SU-DHL-6 (cell line): ENCODE measurements at regions not wholly inside any gene's neighbourhood (a gene's known extent, or its start where the extent isn't known, plus 50 kb on each side); places are given as distances from the start of the nearest gene placed in this dataset.
A peak's percentile ranks its signal among the peaks of the same experiment; 100 is the strongest.

Source experiments
- H2AFZ ChIP-seq: fragments of 200-600 bp; sonication (generic); 2 replicates; pipeline ENCODE4 v1.6.1; 2014; ENCODE audit warnings: low read depth, mild to moderate bottlenecking, moderate library complexity, mixed read lengths, antibody characterized with exemption, low read length; ENCODE audit not compliant: severe bottlenecking
- H3F3A ChIP-seq: fragments of 200-600 bp; shearing (Covaris generic); 2 replicates; pipeline ENCODE4 v1.6.0; 2016; ENCODE audit warnings: antibody characterized with exemption, mild to moderate bottlenecking; ENCODE audit not compliant: insufficient read depth
- H3K27ac ChIP-seq: fragments of 200-600 bp; sonication (generic); 2 replicates; pipeline ENCODE4 v1.5.1; 2016; ENCODE audit warnings: low read depth, mild to moderate bottlenecking, low read length, moderate library complexity, mixed read lengths
- H3K27me3 ChIP-seq: fragments of 200-600 bp; sonication (generic), shearing (Covaris generic); 2 replicates; pipeline ENCODE4 v1.6.0; 2014; ENCODE audit warnings: mild to moderate bottlenecking, low read length
- H3K36me3 ChIP-seq: fragments of 200-600 bp; sonication (generic); 2 replicates; pipeline ENCODE4 v1.6.1; 2014; ENCODE audit warnings: mild to moderate bottlenecking, low read length, mixed read lengths
- H3K4me2 ChIP-seq: fragments of 300-600, 200-600 bp; shearing (Covaris generic), sonication (generic); 2 replicates; pipeline ENCODE4 v1.6.0; 2014; ENCODE audit warnings: low read length, low read depth, mild to moderate bottlenecking; ENCODE audit not compliant: poor library complexity, severe bottlenecking
- H3K4me3 ChIP-seq: fragments of 200-600 bp; sonication (generic); 2 replicates; pipeline ENCODE4 v1.5.1; 2014; ENCODE audit warnings: antibody characterized with exemption, low read length, mild to moderate bottlenecking, mixed read lengths; ENCODE audit not compliant: insufficient read depth, poor library complexity, severe bottlenecking
- H3K79me2 ChIP-seq: fragments of 200-600 bp; sonication (generic); 2 replicates; pipeline ENCODE4 v1.6.1; 2014; ENCODE audit warnings: mild to moderate bottlenecking, low read length, moderate library complexity; ENCODE audit not compliant: insufficient read depth
- H3K9ac ChIP-seq: fragments of 200-600 bp; sonication (generic); 2 replicates; pipeline ENCODE4 v1.7.0; 2014; ENCODE audit warnings: mild to moderate bottlenecking, low read length
- H3K9me2 ChIP-seq: fragments of 200-600 bp; sonication (generic); replicated peaks from 2 replicates; pipeline ENCODE4 v1.6.1; 2014; ENCODE audit warnings: low read length; ENCODE audit not compliant: insufficient read depth
- H3K9me3 ChIP-seq: fragments of 200-600 bp; sonication (generic); 2 replicates; pipeline ENCODE4 v1.6.1; 2014; ENCODE audit warnings: low read length, mixed read lengths; ENCODE audit not compliant: insufficient read depth
- H4K20me1 ChIP-seq: fragments of 200-600 bp; sonication (generic); 2 replicates; pipeline ENCODE4 v1.6.1; 2014; ENCODE audit warnings: low read depth, mild to moderate bottlenecking, antibody characterized with exemption, low read length, moderate library complexity, mixed read lengths
- EZH2phosphoT487 ChIP-seq: fragments of 200-600 bp; sonication (generic), shearing (Covaris generic); conservative IDR thresholded peaks from 2 replicates; pipeline ENCODE4 v1.6.1; 2018; ENCODE audit warnings: mild to moderate bottlenecking, antibody characterized with exemption, low read length, moderate library complexity, mixed read lengths
- TF ChIP-seq, protein P1 (sequence below): fragments of 200-600 bp; sonication (generic); IDR thresholded peaks from one replicate; pipeline ENCODE4 v1.5.1; 2017; ENCODE audit warnings: antibody characterized with exemption, mild to moderate bottlenecking, low read length, moderate library complexity; ENCODE audit not compliant: insufficient read depth, poor library complexity, severe bottlenecking

GRCh38 chr11:81802591-81802990 is 931.1 kb downstream of the FAM181B start:
- Histone ChIP-seq H3K4me2 (no peak overlapping the region), H3K9me3 (no peaks in the 10 kb centered on the region), H3K9ac (no peak overlapping the region), H4K20me1 (no peaks in the 10 kb centered on the region), H3K27ac (no peak overlapping the region), H3K79me2 (no peaks in the 10 kb centered on the region), H3K27me3 (no peaks in the 10 kb centered on the region), H3K36me3 (no peaks in the 10 kb centered on the region), H2AFZ (no peak overlapping the region), H3K9me2 (no peaks in the 10 kb centered on the region), H3F3A (no peaks in the 10 kb centered on the region), H3K4me3 (no peak overlapping the region)
- no peak for TF ChIP-seq EZH2phosphoT487
- TF ChIP-seq, protein P1, sequence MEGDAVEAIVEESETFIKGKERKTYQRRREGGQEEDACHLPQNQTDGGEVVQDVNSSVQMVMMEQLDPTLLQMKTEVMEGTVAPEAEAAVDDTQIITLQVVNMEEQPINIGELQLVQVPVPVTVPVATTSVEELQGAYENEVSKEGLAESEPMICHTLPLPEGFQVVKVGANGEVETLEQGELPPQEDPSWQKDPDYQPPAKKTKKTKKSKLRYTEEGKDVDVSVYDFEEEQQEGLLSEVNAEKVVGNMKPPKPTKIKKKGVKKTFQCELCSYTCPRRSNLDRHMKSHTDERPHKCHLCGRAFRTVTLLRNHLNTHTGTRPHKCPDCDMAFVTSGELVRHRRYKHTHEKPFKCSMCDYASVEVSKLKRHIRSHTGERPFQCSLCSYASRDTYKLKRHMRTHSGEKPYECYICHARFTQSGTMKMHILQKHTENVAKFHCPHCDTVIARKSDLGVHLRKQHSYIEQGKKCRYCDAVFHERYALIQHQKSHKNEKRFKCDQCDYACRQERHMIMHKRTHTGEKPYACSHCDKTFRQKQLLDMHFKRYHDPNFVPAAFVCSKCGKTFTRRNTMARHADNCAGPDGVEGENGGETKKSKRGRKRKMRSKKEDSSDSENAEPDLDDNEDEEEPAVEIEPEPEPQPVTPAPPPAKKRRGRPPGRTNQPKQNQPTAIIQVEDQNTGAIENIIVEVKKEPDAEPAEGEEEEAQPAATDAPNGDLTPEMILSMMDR, result no peak

GRCh38 chr11:81792416-81792815 is 941.2 kb downstream of the FAM181B start:
- Histone ChIP-seq H3K27me3 (no peaks in the 10 kb centered on the region), H4K20me1 (no peaks in the 10 kb centered on the region), H3K36me3 (no peaks in the 10 kb centered on the region), H3K9me3 (no peaks in the 10 kb centered on the region), H3K4me3 (no peak overlapping the region), H3K79me2 (no peaks in the 10 kb centered on the region), H3K9me2 (no peaks in the 10 kb centered on the region), H3K27ac (no peak overlapping the region), H3F3A (no peaks in the 10 kb centered on the region), H3K4me2 (no peak overlapping the region), H3K9ac (no peak overlapping the region), H2AFZ (no peak overlapping the region)
- TF ChIP-seq EZH2phosphoT487, result no peak
- TF ChIP-seq, protein P1, result no peak

DNA sequence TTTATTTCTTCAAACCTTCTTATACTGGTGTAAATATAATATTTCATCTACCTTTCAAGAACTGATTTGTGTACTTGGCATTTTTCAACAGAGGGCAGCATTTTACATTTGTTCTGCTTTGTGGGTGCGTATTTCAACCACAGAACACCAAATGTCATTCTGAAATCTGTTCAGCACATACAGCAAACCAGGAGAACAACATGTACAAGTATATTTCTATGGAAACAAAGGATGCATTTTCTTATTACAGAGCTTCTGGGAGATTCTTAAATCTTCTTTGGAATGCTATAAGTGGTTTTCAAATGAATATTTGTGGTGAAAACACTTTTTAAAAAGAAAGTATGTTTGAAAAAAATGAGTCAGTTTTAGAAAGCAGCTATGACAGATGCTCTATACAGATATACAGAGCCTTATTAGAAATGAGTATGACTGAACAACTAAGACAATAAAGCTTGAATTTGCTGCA is 946.0 kb downstream of the FAM181B start:
- Histone ChIP-seq H3F3A (no peaks in the 10 kb centered on the region), H3K27ac (0 out of 2 replicates have a peak overlapping the region, but pooled peaks have one; percentile 0), H4K20me1 (no peaks in the 10 kb centered on the region), H3K9me2 (no peaks in the 10 kb centered on the region), H3K4me2 (peak overlapping the region; percentile 19), H3K9ac (no peak overlapping the region), H2AFZ (peak overlapping the region; percentile 25), H3K9me3 (no peaks in the 10 kb centered on the region), H3K4me3 (no peak overlapping the region), H3K79me2 (no peaks in the 10 kb centered on the region), H3K36me3 (no peaks in the 10 kb centered on the region), H3K27me3 (no peaks in the 10 kb centered on the region)
- TF ChIP-seq, protein P1, result peak; percentile 52
- no peak for TF ChIP-seq EZH2phosphoT487
